Brain pericyte (primary cell): ENCODE measurements at regions not wholly inside any gene's neighbourhood (a gene's known extent, or its start where the extent isn't known, plus 50 kb on each side); places are given as distances from the start of the nearest gene placed in this dataset.
"Not testable (repeated sequence)": the region's sequence is repeated elsewhere in the genome, so short reads cannot be mapped to it uniquely, and the experiment has no call there.

Source experiments
- DNase-seq: peaks from one replicate; pipeline ENCODE4 v3.0.0-alpha.2; 2012; ENCODE audit warnings: low read depth, low spot score

- DNase-seq, result no peak
These were observed 99.5 kb upstream of the AGAP1 start for GRCh38 chr2:235394278-235394828.

- DNase-seq, result no peak
These were observed 97.6 kb upstream of the AGAP1 start for GRCh38 chr2:235396071-235396846.

- DNase-seq, result no peak
These were observed 95.5 kb upstream of the AGAP1 start for GRCh38 chr2:235398321-235398720.

DNA sequence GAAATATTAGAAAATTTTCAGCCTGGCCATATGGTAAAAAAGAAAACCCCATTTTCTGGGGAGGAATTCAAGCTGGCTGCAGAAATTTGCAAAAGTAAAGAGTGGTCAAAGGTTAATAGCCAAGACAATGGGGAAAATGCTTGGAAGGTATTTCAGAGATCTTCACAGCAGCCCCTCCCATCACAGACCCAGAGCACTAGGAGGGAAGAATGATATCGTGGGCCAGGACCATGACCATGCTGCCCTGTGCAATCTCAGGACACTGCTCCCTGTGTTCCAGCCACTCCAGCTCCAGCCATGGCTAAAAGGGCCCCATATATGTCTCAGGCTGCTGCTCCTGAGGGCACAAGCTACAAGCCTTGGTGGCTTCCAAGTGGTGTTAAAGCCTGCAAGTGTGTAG is 93.9 kb upstream of the AGAP1 start:
- no peak for DNase-seq

GRCh38 chr2:235402422-235402821 is 91.4 kb upstream of the AGAP1 start:
- DNase-seq, result no peak

DNA sequence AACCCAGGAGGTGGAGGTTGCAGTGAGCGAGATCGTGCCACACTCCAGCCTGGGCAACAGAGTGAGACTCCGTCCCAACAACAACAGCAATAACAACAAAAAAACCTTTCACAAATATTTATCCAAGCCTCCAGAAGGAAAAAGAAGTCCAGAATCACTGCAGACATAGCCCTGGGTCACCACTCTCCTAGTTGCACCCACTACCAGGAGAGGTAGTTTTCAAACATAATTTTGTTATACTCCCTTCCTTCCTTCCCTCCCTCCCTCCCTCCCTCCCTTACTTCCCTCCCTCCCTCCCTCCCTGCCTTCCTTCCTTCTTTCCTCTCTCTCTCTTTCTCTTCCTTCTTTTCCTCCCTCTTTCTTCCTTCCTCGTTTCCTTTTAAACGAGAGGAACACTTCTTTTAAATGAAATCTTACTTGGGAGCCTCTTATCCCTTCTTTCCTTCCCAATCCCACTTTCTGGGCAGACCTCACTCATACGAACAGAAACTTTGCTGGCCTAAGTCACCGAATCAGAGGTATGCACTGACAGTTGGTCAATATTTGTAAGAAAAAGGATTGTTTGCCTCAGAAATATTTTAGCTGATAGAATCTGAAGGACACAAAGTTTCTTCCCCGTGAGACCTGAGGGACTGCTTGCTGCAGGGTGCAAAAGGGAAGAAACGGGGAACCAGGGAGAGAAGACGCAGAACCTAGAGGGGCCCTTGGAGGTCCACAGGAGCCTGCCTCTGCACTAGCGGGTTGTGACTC is 88.1 kb upstream of the AGAP1 start:
- DNase-seq, result no peak

- DNase-seq, result no peak
These were observed 87.4 kb upstream of the AGAP1 start for GRCh38 chr2:235406430-235406829.

GRCh38 chr2:235411905-235412485 is 81.8 kb upstream of the AGAP1 start:
- DNase-seq, result no peak

- no peak for DNase-seq
These were observed 80.8 kb upstream of the AGAP1 start for GRCh38 chr2:235413064-235413463.

- DNase-seq, result no peak
These were observed 79.4 kb upstream of the AGAP1 start for GRCh38 chr2:235414422-235414821.

GRCh38 chr2:235416858-235417499 is 76.9 kb upstream of the AGAP1 start:
- no peak for DNase-seq

- DNase-seq, result no peak
These were observed 74.9 kb upstream of the AGAP1 start for GRCh38 chr2:235418918-235419317.

DNA sequence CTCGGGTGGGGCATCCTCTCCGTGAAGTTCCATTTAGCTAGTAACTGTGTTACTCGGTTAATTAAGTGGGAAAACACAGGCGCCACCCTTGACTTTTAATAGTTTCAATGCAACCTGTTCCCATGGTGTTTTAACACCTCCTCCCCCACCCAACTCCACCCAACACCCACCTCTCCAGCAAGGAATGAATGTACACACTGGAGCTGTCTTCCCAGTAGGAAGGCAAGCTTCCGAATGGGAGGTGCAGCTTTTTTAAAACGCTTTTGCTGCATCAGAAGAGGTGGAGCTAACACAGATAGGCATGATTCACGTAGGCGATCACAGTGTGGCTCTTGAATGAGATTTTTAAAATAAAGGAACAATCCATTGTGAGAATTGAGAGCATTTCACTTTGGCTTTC is 73.8 kb upstream of the AGAP1 start:
- DNase-seq, result no peak

DNA sequence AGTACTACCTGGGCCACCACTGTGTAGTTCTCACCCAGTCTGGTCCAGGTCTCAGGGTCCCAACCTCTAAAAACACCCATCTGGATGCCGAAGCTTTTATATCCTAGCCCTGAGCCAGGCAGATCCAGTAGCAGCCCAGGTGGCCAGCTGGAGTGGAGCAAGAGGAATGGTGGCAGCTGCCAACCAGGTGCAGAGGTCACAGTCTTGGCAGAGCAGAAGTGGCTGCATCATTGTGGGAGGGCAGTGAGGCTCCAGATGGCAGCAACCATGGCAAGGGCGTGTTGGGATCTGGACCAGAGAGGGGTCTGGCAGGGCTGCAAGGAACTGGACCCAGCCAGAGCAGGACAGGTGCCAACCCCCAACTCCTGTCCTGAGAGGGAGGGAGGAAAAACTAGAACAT is 72.2 kb upstream of the AGAP1 start:
- no peak for DNase-seq

DNA sequence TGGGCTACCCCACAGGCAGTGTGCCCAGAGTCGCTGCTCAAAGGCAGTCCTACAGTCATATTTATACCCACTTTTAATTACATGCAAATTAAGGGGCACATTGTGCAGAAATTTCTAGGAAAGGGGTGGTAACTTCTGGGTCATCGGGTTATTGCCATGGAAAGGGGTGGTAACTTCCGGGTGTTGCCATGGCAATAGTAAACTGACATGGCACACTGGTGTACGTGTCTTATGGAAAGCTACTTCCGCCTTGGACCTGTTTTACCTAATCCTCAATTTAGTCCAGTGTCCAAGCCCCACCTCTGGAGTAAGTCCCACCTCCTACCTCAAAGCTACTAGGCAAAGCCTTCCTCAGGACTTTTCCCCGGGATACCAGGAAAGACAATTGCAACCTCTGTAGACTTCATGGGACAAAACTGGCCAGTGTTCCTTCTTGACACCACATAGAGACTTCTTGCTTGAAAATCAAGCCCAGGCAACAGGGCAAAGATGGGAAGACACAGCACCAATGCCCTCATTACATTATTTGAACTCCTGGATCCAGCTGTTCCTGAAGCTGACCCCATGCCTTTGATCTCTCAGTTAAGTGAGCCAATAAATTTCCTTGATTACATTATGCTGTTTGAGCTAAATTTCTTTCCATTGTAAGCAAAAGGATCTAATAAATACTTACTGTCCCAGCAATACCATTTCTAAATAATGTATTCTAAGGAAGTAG is 63.3 kb upstream of the AGAP1 start:
- DNase-seq, result no peak

GRCh38 chr2:235432741-235433520 is 60.9 kb upstream of the AGAP1 start:
- no peak for DNase-seq

DNA sequence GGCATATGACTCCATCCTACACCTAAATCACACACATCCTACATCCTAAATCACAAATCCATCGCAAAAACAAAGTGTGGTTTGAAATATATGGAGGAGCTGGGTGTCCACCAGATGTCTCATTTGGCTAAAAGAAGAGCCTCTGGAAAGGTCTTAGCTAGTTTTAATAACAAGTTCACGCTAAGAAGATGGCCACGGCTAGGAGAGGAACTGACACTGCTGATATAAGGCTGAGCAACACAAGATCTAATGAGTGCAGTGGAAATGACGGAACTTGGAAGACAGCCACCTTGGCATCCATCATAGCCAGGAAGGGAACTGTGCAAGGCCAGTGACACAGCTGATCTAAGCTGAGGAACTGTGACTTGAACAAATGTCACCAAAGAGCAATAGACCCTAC is 60.0 kb upstream of the AGAP1 start:
- DNase-seq, result no peak

DNA sequence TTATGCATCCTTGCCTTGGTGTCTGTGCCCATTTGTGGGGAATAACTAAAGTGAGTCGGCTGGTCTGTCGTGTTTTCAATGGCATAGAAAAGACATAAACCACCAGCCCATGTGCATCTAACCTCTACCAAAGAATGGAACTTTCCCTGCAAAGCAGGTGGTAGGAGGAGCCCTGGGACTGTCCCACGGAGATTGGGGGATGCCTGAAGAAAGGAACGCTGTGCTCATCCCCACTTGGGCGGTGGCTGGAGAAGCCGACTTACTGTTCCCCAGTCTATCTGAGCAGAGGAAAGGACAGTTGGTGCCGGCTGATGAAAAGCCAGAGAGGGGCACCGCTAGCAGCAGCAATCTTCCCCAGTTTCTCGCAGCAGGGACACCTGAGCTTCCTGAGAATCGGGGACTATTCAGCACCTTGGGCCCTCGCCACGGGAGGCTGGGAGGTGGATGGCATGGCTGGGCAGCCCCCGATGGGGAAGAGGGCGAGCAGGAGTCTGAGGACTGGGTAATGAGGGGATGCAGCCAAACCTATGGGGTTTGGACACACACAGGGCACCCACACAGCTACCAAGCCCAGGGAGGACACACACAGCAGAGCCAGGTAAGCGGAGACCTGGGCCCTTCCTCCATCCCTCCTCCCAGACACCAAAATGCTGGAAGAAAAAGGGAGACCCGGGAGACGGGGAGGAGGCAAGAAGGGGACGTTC is 53.7 kb upstream of the AGAP1 start:
- DNase-seq, result no peak

- not testable (repeated sequence) for DNase-seq
These were observed 50.3 kb upstream of the AGAP1 start for GRCh38 chr2:235443580-235443979.
